ENCODE measurements at regions not wholly inside any gene's neighbourhood (a gene's known extent, or its start where the extent isn't known, plus 50 kb on each side); places are given as distances from the start of the nearest gene placed in this dataset.

GRCh38 chr18:38453880-38454279 lies 888.3 kb upstream of the CELF4 start:
- WGBS, 5 donors, result 70 to 86% (median 82%) methylated on average over 5 of the region's 5 CpGs
- no peaks in the 10 kb centered on the region for H3K27me3 ChIP-seq (replicated peaks in 1 of 7)
- TF ChIP-seq, protein P1, sequence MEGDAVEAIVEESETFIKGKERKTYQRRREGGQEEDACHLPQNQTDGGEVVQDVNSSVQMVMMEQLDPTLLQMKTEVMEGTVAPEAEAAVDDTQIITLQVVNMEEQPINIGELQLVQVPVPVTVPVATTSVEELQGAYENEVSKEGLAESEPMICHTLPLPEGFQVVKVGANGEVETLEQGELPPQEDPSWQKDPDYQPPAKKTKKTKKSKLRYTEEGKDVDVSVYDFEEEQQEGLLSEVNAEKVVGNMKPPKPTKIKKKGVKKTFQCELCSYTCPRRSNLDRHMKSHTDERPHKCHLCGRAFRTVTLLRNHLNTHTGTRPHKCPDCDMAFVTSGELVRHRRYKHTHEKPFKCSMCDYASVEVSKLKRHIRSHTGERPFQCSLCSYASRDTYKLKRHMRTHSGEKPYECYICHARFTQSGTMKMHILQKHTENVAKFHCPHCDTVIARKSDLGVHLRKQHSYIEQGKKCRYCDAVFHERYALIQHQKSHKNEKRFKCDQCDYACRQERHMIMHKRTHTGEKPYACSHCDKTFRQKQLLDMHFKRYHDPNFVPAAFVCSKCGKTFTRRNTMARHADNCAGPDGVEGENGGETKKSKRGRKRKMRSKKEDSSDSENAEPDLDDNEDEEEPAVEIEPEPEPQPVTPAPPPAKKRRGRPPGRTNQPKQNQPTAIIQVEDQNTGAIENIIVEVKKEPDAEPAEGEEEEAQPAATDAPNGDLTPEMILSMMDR (IDR thresholded peaks at IDR 0.05 in 8 of 11, conservative IDR thresholded peaks at IDR 0.05 in 3 of 11), result no peak
- TF ChIP-seq POLR2AphosphoS5 (IDR thresholded peaks at IDR 0.05) (no peak), POLR2A (IDR thresholded peaks at IDR 0.05) (no peak)

GRCh38 chr18:38450876-38451275 lies 885.3 kb upstream of the CELF4 start:
- H3K27ac ChIP-seq, result no peak overlapping the region
- 27 to 37% (median 31%) methylated on average over 4 of the region's 4 CpGs for WGBS, 5 donors
- no peak overlapping the region for H3K4me3 ChIP-seq
- no peak for TF ChIP-seq POLR2A (IDR thresholded peaks at IDR 0.05)
- DNase-seq, result no peak
- H3K9me3 ChIP-seq, result no peaks in the 10 kb centered on the region
- no peaks in the 10 kb centered on the region for H3K4me1 ChIP-seq
- no peaks in the 10 kb centered on the region for H3K27me3 ChIP-seq (replicated peaks in 1 of 7)
- no peaks in the 10 kb centered on the region for H3K36me3 ChIP-seq
- intact Hi-C loops (cut with DNase I; ENCODE audit: low total_unique reads), result no loop called here

More at GRCh38 chr18:38453880-38454279, 888.3 kb upstream of the CELF4 start:
- no peak for DNase-seq
- Histone ChIP-seq H3K4me1 (no peaks in the 10 kb centered on the region), H3K4me3 (no peak overlapping the region), H3K9me3 (no peaks in the 10 kb centered on the region), H3K27ac (no peak overlapping the region), H3K36me3 (no peaks in the 10 kb centered on the region)
- intact Hi-C loops (cut with DNase I; ENCODE audit: low total_unique reads), result no loop called here

- Histone ChIP-seq H3K9me3 (no peaks in the 10 kb centered on the region), H3K4me3 (no peak overlapping the region), H3K27me3 (replicated peaks in 1 of 7) (no peaks in the 10 kb centered on the region), H3K27ac (no peak overlapping the region), H3K36me3 (no peaks in the 10 kb centered on the region), H3K4me1 (no peaks in the 10 kb centered on the region)
- TF ChIP-seq, protein P1 (IDR thresholded peaks at IDR 0.05 in 8 of 11, conservative IDR thresholded peaks at IDR 0.05 in 3 of 11), result no peak
- TF ChIP-seq POLR2AphosphoS5 (IDR thresholded peaks at IDR 0.05), result no peak
- TF ChIP-seq POLR2A (IDR thresholded peaks at IDR 0.05), result no peak
- no peak for DNase-seq
- WGBS, 5 donors, result 82 to 100% (median 91%) methylated on average over 1 of the region's 1 CpG
- intact Hi-C loops (cut with DNase I; ENCODE audit: low total_unique reads), result no loop called here
Measured at GRCh38 chr18:38445804-38446145, 880.2 kb upstream of the CELF4 start.

- Histone ChIP-seq H3K4me1 (no peaks in the 10 kb centered on the region), H3K36me3 (no peaks in the 10 kb centered on the region), H3K27me3 (replicated peaks in 1 of 7) (no peaks in the 10 kb centered on the region), H3K4me3 (no peak overlapping the region), H3K27ac (no peak overlapping the region), H3K9me3 (no peaks in the 10 kb centered on the region)
- no peak for DNase-seq
- TF ChIP-seq, protein P1 (IDR thresholded peaks at IDR 0.05 in 8 of 11, conservative IDR thresholded peaks at IDR 0.05 in 3 of 11), result no peak
- TF ChIP-seq POLR2AphosphoS5 (IDR thresholded peaks at IDR 0.05) (no peak), POLR2A (IDR thresholded peaks at IDR 0.05) (no peak)
- 20 to 34% (median 32%) methylated on average over 7 of the region's 7 CpGs for WGBS, 5 donors
- intact Hi-C loops (cut with DNase I; ENCODE audit: low total_unique reads), result no loop called here
Measured at GRCh38 chr18:38444971-38445803, 879.6 kb upstream of the CELF4 start.
